ENCODE measurements at regions not wholly inside any gene's neighbourhood (a gene's known extent, or its start where the extent isn't known, plus 50 kb on each side); places are given as distances from the start of the nearest gene placed in this dataset.
A peak's percentile ranks its signal among the peaks of the same experiment; 100 is the strongest.

DNA sequence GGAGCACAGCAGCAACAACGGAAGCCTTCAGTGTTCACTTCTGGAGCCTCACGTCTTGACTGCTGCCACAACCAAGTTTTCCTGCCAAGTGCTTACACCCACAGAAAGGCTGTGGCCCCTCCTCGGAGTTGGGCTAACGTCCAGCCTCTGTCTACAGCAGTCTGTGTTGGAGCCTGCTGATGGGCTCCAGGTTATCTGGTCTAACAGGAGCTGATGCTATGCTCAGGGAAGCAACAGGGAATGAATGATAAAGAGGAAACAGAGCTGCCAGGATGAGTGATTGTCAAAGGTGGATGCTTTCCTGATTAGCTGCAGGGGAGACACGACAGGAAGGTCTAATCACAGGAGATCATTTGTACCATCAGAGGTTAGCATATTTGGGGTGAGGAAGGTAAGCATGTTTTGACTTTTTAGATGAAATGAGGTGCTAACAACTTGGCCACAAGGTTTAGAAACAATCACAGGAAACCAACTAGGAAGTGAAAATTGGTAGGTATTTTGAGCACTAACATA lies 53.8 kb upstream of the RCBTB2 start:
- 17% methylated on average over 2 of the region's 5 CpGs; no CpG with 5 or more reads in 1 of the 2 experiments for WGBS, 2 experiments (ENCODE audit: extremely low coverage in 2 of 2, insufficient read length in 1 of 2)
- in situ Hi-C loops (cut with MboI; ENCODE audit: low sequenced_read_pairs) (no loop called here), intact Hi-C loops (cut with micrococcal nuclease) (no loop called here), dilution Hi-C loops (cut with HindIII; ENCODE audit: low sequenced_read_pairs, unreplicated experiment) (no loop called here)
- no peak overlapping the region for H4K8ac ChIP-seq (ENCODE audit: low read depth in 2 of 2, low read length in 2 of 2)
- H2AK9ac ChIP-seq (replicated peaks; ENCODE audit: low read depth, low read length, poor library complexity), result no peak overlapping the region
- H3K27me3 ChIP-seq (ENCODE audit: control insufficient read depth, insufficient read depth, low read length), result peaks cover 16% of the 10 kb centered on the region
- no peak overlapping the region for H2AK5ac ChIP-seq (ENCODE audit: low read depth, low read length)
- H3K18ac ChIP-seq (ENCODE audit: low read depth, low read length), result no peak overlapping the region
- no peak overlapping the region for H3K27ac ChIP-seq (ENCODE audit: insufficient read depth, low read length)
- H3K9me3 ChIP-seq (ENCODE audit: control insufficient read depth, insufficient read depth, low read length), result peaks cover 3% of the 10 kb centered on the region; the same call in 1 of the 2 replicates
- BruUV-seq (replicated peaks), result no TSS peak
- no peaks in the 10 kb centered on the region for H3K79me1 ChIP-seq (ENCODE audit: low read depth in 1 of 2, low read length in 2 of 2)
- H4K5ac ChIP-seq (ENCODE audit: low read depth, low read length), result no peak overlapping the region
- H3K4me1 ChIP-seq (ENCODE audit: control insufficient read depth, insufficient read depth, low read length), result no peaks in the 10 kb centered on the region
- H3K9me1 ChIP-seq (ENCODE audit: insufficient read depth, low read length), result no peaks in the 10 kb centered on the region
- CTCF ChIA-PET, result no interaction called here
- TF ChIP-seq, protein P1, sequence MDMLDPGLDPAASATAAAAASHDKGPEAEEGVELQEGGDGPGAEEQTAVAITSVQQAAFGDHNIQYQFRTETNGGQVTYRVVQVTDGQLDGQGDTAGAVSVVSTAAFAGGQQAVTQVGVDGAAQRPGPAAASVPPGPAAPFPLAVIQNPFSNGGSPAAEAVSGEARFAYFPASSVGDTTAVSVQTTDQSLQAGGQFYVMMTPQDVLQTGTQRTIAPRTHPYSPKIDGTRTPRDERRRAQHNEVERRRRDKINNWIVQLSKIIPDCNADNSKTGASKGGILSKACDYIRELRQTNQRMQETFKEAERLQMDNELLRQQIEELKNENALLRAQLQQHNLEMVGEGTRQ (IDR thresholded peaks at IDR 0.05; ENCODE audit: low read depth, low read length), result no peak
- TF ChIP-seq RAD21 (IDR thresholded peaks at IDR 0.05; ENCODE audit: low read length) (no peak), BHLHE40 (IDR thresholded peaks at IDR 0.05; ENCODE audit: low read depth, low read length) (no peak), NFE2L2 (IDR thresholded peaks at IDR 0.05; ENCODE audit: low read depth, low read length) (no peak), MAZ (IDR thresholded peaks at IDR 0.05; ENCODE audit: borderline replicate concordance, low read depth, low read length) (no peak), POLR2A (IDR thresholded peaks at IDR 0.05; ENCODE audit: low read depth, low read length) (no peak), RFX5 (IDR thresholded peaks at IDR 0.05; ENCODE audit: low read depth, low read length) (no peak), CHD1 (IDR thresholded peaks at IDR 0.05; ENCODE audit: low read depth, low read length) (no peak), SMC3 (IDR thresholded peaks at IDR 0.05; ENCODE audit: low read depth, low read length) (no peak), RCOR1 (IDR thresholded peaks at IDR 0.05; ENCODE audit: insufficient replicate concordance, low read length) (no peak), MAFK (IDR thresholded peaks at IDR 0.05; ENCODE audit: low read depth, low read length) (no peak), MXI1 (IDR thresholded peaks at IDR 0.05; ENCODE audit: borderline replicate concordance, low read depth, low read length) (no peak), FOS (IDR thresholded peaks at IDR 0.05; ENCODE audit: low read depth, low read length) (no peak), CEBPB (IDR thresholded peaks at IDR 0.05; ENCODE audit: low read depth, low read length) (no peak)
- TF ChIP-seq, protein P2, sequence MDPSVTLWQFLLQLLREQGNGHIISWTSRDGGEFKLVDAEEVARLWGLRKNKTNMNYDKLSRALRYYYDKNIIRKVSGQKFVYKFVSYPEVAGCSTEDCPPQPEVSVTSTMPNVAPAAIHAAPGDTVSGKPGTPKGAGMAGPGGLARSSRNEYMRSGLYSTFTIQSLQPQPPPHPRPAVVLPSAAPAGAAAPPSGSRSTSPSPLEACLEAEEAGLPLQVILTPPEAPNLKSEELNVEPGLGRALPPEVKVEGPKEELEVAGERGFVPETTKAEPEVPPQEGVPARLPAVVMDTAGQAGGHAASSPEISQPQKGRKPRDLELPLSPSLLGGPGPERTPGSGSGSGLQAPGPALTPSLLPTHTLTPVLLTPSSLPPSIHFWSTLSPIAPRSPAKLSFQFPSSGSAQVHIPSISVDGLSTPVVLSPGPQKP (IDR thresholded peaks at IDR 0.05; ENCODE audit: borderline replicate concordance, low read depth, low read length), result no peak
- TF ChIP-seq, protein P3, sequence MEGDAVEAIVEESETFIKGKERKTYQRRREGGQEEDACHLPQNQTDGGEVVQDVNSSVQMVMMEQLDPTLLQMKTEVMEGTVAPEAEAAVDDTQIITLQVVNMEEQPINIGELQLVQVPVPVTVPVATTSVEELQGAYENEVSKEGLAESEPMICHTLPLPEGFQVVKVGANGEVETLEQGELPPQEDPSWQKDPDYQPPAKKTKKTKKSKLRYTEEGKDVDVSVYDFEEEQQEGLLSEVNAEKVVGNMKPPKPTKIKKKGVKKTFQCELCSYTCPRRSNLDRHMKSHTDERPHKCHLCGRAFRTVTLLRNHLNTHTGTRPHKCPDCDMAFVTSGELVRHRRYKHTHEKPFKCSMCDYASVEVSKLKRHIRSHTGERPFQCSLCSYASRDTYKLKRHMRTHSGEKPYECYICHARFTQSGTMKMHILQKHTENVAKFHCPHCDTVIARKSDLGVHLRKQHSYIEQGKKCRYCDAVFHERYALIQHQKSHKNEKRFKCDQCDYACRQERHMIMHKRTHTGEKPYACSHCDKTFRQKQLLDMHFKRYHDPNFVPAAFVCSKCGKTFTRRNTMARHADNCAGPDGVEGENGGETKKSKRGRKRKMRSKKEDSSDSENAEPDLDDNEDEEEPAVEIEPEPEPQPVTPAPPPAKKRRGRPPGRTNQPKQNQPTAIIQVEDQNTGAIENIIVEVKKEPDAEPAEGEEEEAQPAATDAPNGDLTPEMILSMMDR (conservative IDR thresholded peaks at IDR 0.05; ENCODE audit: low read depth, low read length), result no peak
- no peak overlapping the region for H2AFZ ChIP-seq (replicated peaks; ENCODE audit: low read length, poor library complexity)
- no peak overlapping the region for H3K56ac ChIP-seq (ENCODE audit: extremely low read depth, insufficient read depth, low read length)
- ATAC-seq (ENCODE audit: low read depth), result 0 out of 2 replicates have a peak, but pooled peaks have one; percentile 14
- H3K9ac ChIP-seq (ENCODE audit: low read depth, low read length), result no peak overlapping the region
- H3K4me2 ChIP-seq (ENCODE audit: low read depth, low read length), result no peak overlapping the region
- H4K91ac ChIP-seq (ENCODE audit: insufficient read depth, low read depth, low read length), result no peak overlapping the region
- H2BK120ac ChIP-seq (ENCODE audit: low read depth, low read length), result no peak overlapping the region
- H3K4me3 ChIP-seq (ENCODE audit: insufficient read depth, low read depth, low read length), result no peak overlapping the region
- no peak overlapping the region for H3K14ac ChIP-seq (replicated peaks; ENCODE audit: low read depth, low read length)
- H3K36me3 ChIP-seq (ENCODE audit: control insufficient read depth, insufficient read depth, low read length), result no peaks in the 10 kb centered on the region
- no peak overlapping the region for H3K4ac ChIP-seq (ENCODE audit: low read depth, low read length)
- H2BK15ac ChIP-seq (ENCODE audit: low read depth, low read length), result no peak overlapping the region
- no peaks in the 10 kb centered on the region for H4K20me1 ChIP-seq (ENCODE audit: insufficient read depth, low read length)
- no peak overlapping the region for H2BK5ac ChIP-seq (ENCODE audit: low read depth, low read length, poor library complexity, severe bottlenecking)
- POLR2A ChIA-PET (ENCODE audit: unreplicated experiment), result no interaction called here
- DNase-seq, result peak; percentile 11
- H3K23ac ChIP-seq (ENCODE audit: low read depth, low read length), result no peak overlapping the region
- no peak overlapping the region for H2BK20ac ChIP-seq (ENCODE audit: low read depth, low read length)
